ENCODE measurements at regions not wholly inside any gene's neighbourhood (a gene's known extent, or its start where the extent isn't known, plus 50 kb on each side); places are given as distances from the start of the nearest gene placed in this dataset.

GRCh38 chr15:87450314-87450713 is 806.2 kb downstream of the NTRK3 start:
- no peak for DNase-seq

- DNase-seq: no peak
These were observed 817.4 kb downstream of the NTRK3 start for GRCh38 chr15:87439090-87439489.

- DNase-seq: no peak
These were observed 822.7 kb downstream of the NTRK3 start for GRCh38 chr15:87433871-87434270.

- no peak for DNase-seq
These were observed 826.8 kb downstream of the NTRK3 start for GRCh38 chr15:87429754-87430153.

GRCh38 chr15:87420017-87420416 is 836.5 kb downstream of the NTRK3 start:
- DNase-seq: no peak

- no peak for DNase-seq
These were observed 837.2 kb downstream of the NTRK3 start for GRCh38 chr15:87419344-87419743.

- DNase-seq: no peak
These were observed 839.8 kb downstream of the NTRK3 start for GRCh38 chr15:87416591-87417257.

GRCh38 chr15:87408902-87409301 is 847.6 kb downstream of the NTRK3 start:
- no peak for DNase-seq

GRCh38 chr15:87403973-87404372 is 852.6 kb downstream of the NTRK3 start:
- no peak for DNase-seq

GRCh38 chr15:87401973-87402372 is 854.6 kb downstream of the NTRK3 start:
- no peak for DNase-seq

- no peak for DNase-seq
These were observed 861.9 kb downstream of the NTRK3 start for GRCh38 chr15:87394676-87395075.

GRCh38 chr15:87387766-87388165 is 868.8 kb downstream of the NTRK3 start:
- no peak for DNase-seq

GRCh38 chr15:87374339-87374738 is 882.2 kb downstream of the NTRK3 start:
- DNase-seq: no peak

- no peak for DNase-seq
These were observed 887.3 kb downstream of the NTRK3 start for GRCh38 chr15:87369269-87369668.

GRCh38 chr15:87368511-87368910 is 888.0 kb downstream of the NTRK3 start:
- DNase-seq: no peak

GRCh38 chr15:87365186-87365585 is 891.4 kb downstream of the NTRK3 start:
- no peak for DNase-seq

- no peak for DNase-seq
These were observed 894.0 kb downstream of the NTRK3 start for GRCh38 chr15:87362531-87362930.

- DNase-seq: no peak
These were observed 898.8 kb downstream of the NTRK3 start for GRCh38 chr15:87357637-87358313.

- DNase-seq: no peak
These were observed 900.6 kb downstream of the NTRK3 start for GRCh38 chr15:87355946-87356345.

- no peak for DNase-seq
These were observed 901.7 kb downstream of the NTRK3 start for GRCh38 chr15:87354661-87355410.

GRCh38 chr15:87349181-87349580 is 907.4 kb downstream of the NTRK3 start:
- DNase-seq: peak; percentile 9

GRCh38 chr15:87348746-87349145 is 907.8 kb downstream of the NTRK3 start:
- peak; percentile 39 for DNase-seq

- no peak for DNase-seq
These were observed 908.6 kb downstream of the NTRK3 start for GRCh38 chr15:87347806-87348515.

All from DMS53 (cell line).